H1 (cell line): ENCODE measurements at regions not wholly inside any gene's neighbourhood (a gene's known extent, or its start where the extent isn't known, plus 50 kb on each side); places are given as distances from the start of the nearest gene placed in this dataset.

Source experiments
- ATF3 ChIP-seq: IDR thresholded peaks from 2 replicates; pipeline ENCODE4 v1.6.1; 2011; ENCODE audit warnings: low read depth, mild to moderate bottlenecking, low read length; ENCODE audit not compliant: insufficient read depth
- CHD7 ChIP-seq: fragments of 300-600 bp; sonication (generic); IDR thresholded peaks from 2 replicates; pipeline ENCODE4 v1.7.1; 2012; ENCODE audit warnings: low read length, moderate library complexity, mild to moderate bottlenecking, inconsistent platforms; ENCODE audit not compliant: insufficient replicate concordance
- KDM1A ChIP-seq: fragments of 200-600, 300-600 bp; sonication (generic); IDR thresholded peaks from 2 replicates; pipeline ENCODE4 v1.7.1; 2016; ENCODE audit warnings: mild to moderate bottlenecking, low read length, borderline replicate concordance
- MAFK ChIP-seq: IDR thresholded peaks from 2 replicates; pipeline ENCODE4 v1.6.1; 2012; ENCODE audit warnings: low read depth, mild to moderate bottlenecking, improper control_type of control experiment, low read length
- PHF8 ChIP-seq: fragments of 200-600 bp; sonication (generic); conservative IDR thresholded peaks from 2 replicates; pipeline ENCODE4 v1.7.1; 2012; ENCODE audit warnings: low read depth, mild to moderate bottlenecking, inconsistent platforms, low read length, moderate library complexity
- POU5F1 ChIP-seq: IDR thresholded peaks from 2 replicates; pipeline ENCODE4 v1.6.1; 2011; ENCODE audit warnings: low read depth, mild to moderate bottlenecking, low read length, moderate library complexity
- SIN3A ChIP-seq, 2 experiments: IDR thresholded peaks in 1 of 2; conservative IDR thresholded peaks in 1 of 2; 2 replicates each; pipeline ENCODE4 v1.6.1; 2011 to 2012; ENCODE audit warnings: low read length in 2 of 2, improper control_type of control experiment in 1 of 2, low read depth in 1 of 2, mild to moderate bottlenecking in 1 of 2
- SRF ChIP-seq: IDR thresholded peaks from 2 replicates; pipeline ENCODE4 v1.6.1; 2011; ENCODE audit warnings: mild to moderate bottlenecking, low read depth, low read length, moderate library complexity
- TCF12 ChIP-seq: IDR thresholded peaks from 2 replicates; pipeline ENCODE4 v1.6.1; 2011; ENCODE audit warnings: low read depth, mild to moderate bottlenecking, low read length
- ZNF274 ChIP-seq: IDR thresholded peaks from 2 replicates; pipeline ENCODE4 v1.7.0; 2012; ENCODE audit warnings: low read length, borderline replicate concordance; ENCODE audit errors: extremely low read depth

GRCh38 chr13:72415817-72416216 is 311.6 kb downstream of the MZT1 start (continued):
- TF ChIP-seq CHD7 (no peak), SRF (no peak), TCF12 (no peak), KDM1A (no peak), MAFK (no peak), PHF8 (no peak), ATF3 (no peak), SIN3A (conservative IDR thresholded peaks at IDR 0.05 in 1 of 2, IDR thresholded peaks at IDR 0.05 in 1 of 2; ENCODE audit: low read depth in 1 of 2, low read length in 2 of 2) (no peak), POU5F1 (no peak), ZNF274 (no peak)
